HG03571 (cell line): ENCODE measurements at regions not wholly inside any gene's neighbourhood (a gene's known extent, or its start where the extent isn't known, plus 50 kb on each side); places are given as distances from the start of the nearest gene placed in this dataset.
A peak's percentile ranks its signal among the peaks of the same experiment; 100 is the strongest.
"Not testable (repeated sequence)": the region's sequence is repeated elsewhere in the genome, so short reads cannot be mapped to it uniquely, and the experiment has no call there.

Source experiments
- ATAC-seq: cut with Tn5 transposase; IDR thresholded peaks from one replicate; pipeline ENCODE4 v1.9.1; 2021; ENCODE audit not compliant: unreplicated experiment

- ATAC-seq: no peak
Measured at GRCh38 chr12:47351526-47351925, 271.8 kb upstream of the AMIGO2 start.

- no peak for ATAC-seq
Measured at GRCh38 chr12:47350062-47350408, 270.3 kb upstream of the AMIGO2 start.

- no peak for ATAC-seq
Measured at GRCh38 chr12:47349137-47350061, 269.6 kb upstream of the AMIGO2 start.

- ATAC-seq: no peak
Measured at GRCh38 chr12:47348206-47348605, 268.4 kb upstream of the AMIGO2 start.

GRCh38 chr12:47346251-47347019, 266.7 kb upstream of the AMIGO2 start:
- ATAC-seq: no peak

- no peak for ATAC-seq
Measured at GRCh38 chr12:47343684-47344567, 264.2 kb upstream of the AMIGO2 start.

- no peak for ATAC-seq
Measured at GRCh38 chr12:47340411-47341015, 260.8 kb upstream of the AMIGO2 start.

GRCh38 chr12:47337581-47337980, 257.8 kb upstream of the AMIGO2 start:
- ATAC-seq: no peak

GRCh38 chr12:47333271-47333858, 253.6 kb upstream of the AMIGO2 start:
- ATAC-seq: not testable (repeated sequence)

- ATAC-seq: no peak
Measured at GRCh38 chr12:47328831-47329545, 249.2 kb upstream of the AMIGO2 start.

- no peak for ATAC-seq
Measured at GRCh38 chr12:47326190-47326589, 246.4 kb upstream of the AMIGO2 start.

- ATAC-seq: no peak
Measured at GRCh38 chr12:47323802-47324201, 244.0 kb upstream of the AMIGO2 start.

- no peak for ATAC-seq
Measured at GRCh38 chr12:47321436-47321835, 241.7 kb upstream of the AMIGO2 start.

- ATAC-seq: no peak
Measured at GRCh38 chr12:47319746-47320145, 240.0 kb upstream of the AMIGO2 start.

GRCh38 chr12:47318963-47319362, 239.2 kb upstream of the AMIGO2 start:
- ATAC-seq: no peak

GRCh38 chr12:47317175-47317915, 237.6 kb upstream of the AMIGO2 start:
- ATAC-seq: peak; percentile 52

- no peak for ATAC-seq
Measured at GRCh38 chr12:47316609-47317049, 236.9 kb upstream of the AMIGO2 start.

GRCh38 chr12:47314996-47315395, 235.2 kb upstream of the AMIGO2 start:
- ATAC-seq: no peak
